Activated CD4-positive, alpha-beta T cell treated with anti-CD3 and anti-CD28 coated beads, Interleukin-2, amount 10 ng/mL, durations not matched to agents 7 days and 5 days (primary cell): ENCODE measurements at regions not wholly inside any gene's neighbourhood (a gene's known extent, or its start where the extent isn't known, plus 50 kb on each side); places are given as distances from the start of the nearest gene placed in this dataset.

Experiments used
- CTCF ChIA-PET: fragments of 350-600 bp; sonication (Branson Sonifier 250); formaldehyde crosslinking; loops from one replicate; lab custom pipeline; 2021; ENCODE audit warnings: antibody characterized with exemption; lab: Charles Lee
- POLR2A ChIA-PET: fragments of 350-600 bp; sonication (Branson Sonifier 250); formaldehyde crosslinking; loops from one replicate; lab custom pipeline; 2021; ENCODE audit warnings: antibody characterized with exemption; lab: Charles Lee
- DNase-seq: peaks from one replicate; pipeline ENCODE4 v3.0.0-alpha.2; 2020
- H3K27ac Mint-ChIP-seq: one replicate; pipeline ENCODE4 v1.8.0; 2021; ENCODE audit warnings: mild to moderate bottlenecking, moderate library complexity, mixed read lengths
- H3K27me3 Mint-ChIP-seq: one replicate; pipeline ENCODE4 v1.8.0; 2021; ENCODE audit warnings: mixed read lengths
- H3K36me3 Mint-ChIP-seq: one replicate; pipeline ENCODE4 v1.8.0; 2021; ENCODE audit warnings: low read depth, mixed read lengths
- H3K4me1 Mint-ChIP-seq: one replicate; pipeline ENCODE4 v1.8.0; 2021; ENCODE audit warnings: mixed read lengths
- H3K4me3 Mint-ChIP-seq: one replicate; pipeline ENCODE4 v1.8.0; 2021; ENCODE audit warnings: mild to moderate bottlenecking, moderate library complexity, mixed read lengths
- H3K9me3 Mint-ChIP-seq: one replicate; pipeline ENCODE4 v1.8.0; 2021; ENCODE audit warnings: mixed read lengths

GRCh38 chr14:40447017-40447416, 1014.8 kb upstream of the FBXO33 start:
- DNase-seq = no peak
- ChIA-PET CTCF (no interaction called here), POLR2A (no interaction called here)
- Mint-ChIP-seq H3K27me3 (no peaks in the 10 kb centered on the region), H3K9me3 (peaks cover 2% of the 10 kb centered on the region), H3K27ac (no peak overlapping the region), H3K4me1 (no peaks in the 10 kb centered on the region), H3K36me3 (no peaks in the 10 kb centered on the region), H3K4me3 (no peak overlapping the region)

- Mint-ChIP-seq H3K36me3 (no peaks in the 10 kb centered on the region), H3K27ac (no peak overlapping the region), H3K9me3 (peaks cover 2% of the 10 kb centered on the region), H3K4me1 (no peaks in the 10 kb centered on the region), H3K27me3 (no peaks in the 10 kb centered on the region), H3K4me3 (no peak overlapping the region)
- ChIA-PET POLR2A (no interaction called here), CTCF (no interaction called here)
- no peak for DNase-seq
These were observed 1012.8 kb upstream of the FBXO33 start for GRCh38 chr14:40445020-40445419.

- Mint-ChIP-seq H3K9me3 (peaks cover 3% of the 10 kb centered on the region), H3K27me3 (no peaks in the 10 kb centered on the region), H3K4me1 (no peaks in the 10 kb centered on the region), H3K36me3 (no peaks in the 10 kb centered on the region), H3K27ac (no peak overlapping the region), H3K4me3 (no peak overlapping the region)
- ChIA-PET CTCF (no interaction called here), POLR2A (no interaction called here)
- DNase-seq = no peak
These were observed 1004.3 kb upstream of the FBXO33 start for GRCh38 chr14:40436551-40436950.

DNA sequence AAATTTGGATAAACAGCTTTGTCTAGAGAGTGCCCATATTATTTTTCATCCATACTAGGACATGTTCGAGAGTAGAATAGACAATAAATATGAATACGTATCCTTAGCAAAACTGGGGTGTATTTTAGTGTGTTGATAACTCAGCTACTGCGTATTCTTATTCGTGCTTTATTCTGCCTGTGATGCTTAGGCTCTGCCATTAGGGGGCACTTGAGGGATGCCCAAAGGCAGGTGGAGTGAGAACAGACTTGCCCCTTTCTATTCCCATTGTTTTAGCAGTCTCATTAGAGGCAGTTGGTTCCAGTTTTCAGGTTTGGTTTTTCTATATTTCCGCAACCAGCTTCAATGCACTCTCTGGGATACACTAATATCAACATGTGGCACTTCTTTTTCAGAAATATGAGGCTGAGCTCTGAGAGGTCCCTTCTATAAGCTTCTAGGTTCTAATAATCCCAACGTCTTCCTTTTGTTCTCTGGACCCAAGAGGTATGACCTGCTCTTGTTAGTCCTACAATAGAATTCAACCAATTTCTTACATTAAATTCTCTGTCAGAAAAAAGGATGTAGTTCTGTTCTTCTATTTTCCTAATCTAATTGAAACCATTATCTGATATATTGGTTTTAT, 985.7 kb upstream of the FBXO33 start:
- CTCF ChIA-PET = no interaction called here
- peak; percentile 7 for DNase-seq
- no peaks in the 10 kb centered on the region for H3K9me3 Mint-ChIP-seq
- H3K27me3 Mint-ChIP-seq = no peaks in the 10 kb centered on the region
- POLR2A ChIA-PET = no interaction called here
- H3K4me1 Mint-ChIP-seq = no peaks in the 10 kb centered on the region
- no peaks in the 10 kb centered on the region for H3K36me3 Mint-ChIP-seq
- H3K4me3 Mint-ChIP-seq = no peak overlapping the region
- no peak overlapping the region for H3K27ac Mint-ChIP-seq

DNA sequence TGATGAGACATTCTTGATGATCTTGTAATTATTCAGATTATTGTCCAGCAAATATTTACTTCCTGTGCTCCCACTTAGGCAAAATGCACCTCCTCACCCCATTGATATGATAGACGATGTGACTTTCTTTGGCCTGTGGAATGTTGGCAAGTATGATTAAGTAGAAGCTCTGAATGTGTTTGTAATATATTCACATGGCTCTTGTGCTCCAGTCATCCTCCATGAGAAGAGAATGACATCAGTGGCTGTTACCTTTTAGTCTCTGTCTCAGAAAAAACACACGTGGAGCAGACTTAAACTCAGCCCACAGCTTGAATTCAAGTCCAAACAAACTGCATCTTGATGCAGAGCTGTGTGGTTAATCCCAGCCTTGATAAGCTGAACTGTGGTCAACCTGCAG, 984.3 kb upstream of the FBXO33 start:
- POLR2A ChIA-PET = no interaction called here
- H3K27ac Mint-ChIP-seq = no peak overlapping the region
- no peak for DNase-seq
- CTCF ChIA-PET = no interaction called here
- H3K9me3 Mint-ChIP-seq = no peaks in the 10 kb centered on the region
- no peaks in the 10 kb centered on the region for H3K27me3 Mint-ChIP-seq
- H3K36me3 Mint-ChIP-seq = no peaks in the 10 kb centered on the region
- H3K4me3 Mint-ChIP-seq = no peak overlapping the region
- no peaks in the 10 kb centered on the region for H3K4me1 Mint-ChIP-seq

- Mint-ChIP-seq H3K36me3 (no peaks in the 10 kb centered on the region), H3K9me3 (peaks cover 6% of the 10 kb centered on the region), H3K27me3 (no peaks in the 10 kb centered on the region), H3K4me1 (no peaks in the 10 kb centered on the region), H3K4me3 (no peak overlapping the region), H3K27ac (no peak overlapping the region)
- CTCF ChIA-PET = no interaction called here
- POLR2A ChIA-PET = no interaction called here
- DNase-seq = no peak
These were observed 982.2 kb upstream of the FBXO33 start for GRCh38 chr14:40414386-40414785.

DNA sequence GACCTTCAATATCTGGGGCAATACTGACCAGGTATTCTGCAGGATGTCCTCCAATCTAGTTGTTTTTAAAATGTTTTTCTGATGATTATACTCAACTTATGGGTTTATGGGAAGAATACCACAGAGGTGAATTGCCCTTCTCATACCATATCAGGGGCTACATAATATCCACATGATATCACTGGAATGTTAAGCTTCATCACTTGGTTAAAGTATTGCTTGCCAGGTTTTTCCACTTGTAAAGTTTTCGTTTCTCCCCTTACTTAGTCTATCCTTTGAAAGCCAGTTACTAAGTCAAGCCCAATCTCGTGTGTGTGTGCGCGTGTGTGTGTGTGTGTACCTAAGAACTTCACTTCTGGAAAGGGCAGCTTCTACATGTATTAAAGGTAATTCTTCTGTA, 980.9 kb upstream of the FBXO33 start:
- Mint-ChIP-seq H3K4me3 (no peak overlapping the region), H3K9me3 (peaks cover 10% of the 10 kb centered on the region), H3K27me3 (no peaks in the 10 kb centered on the region), H3K4me1 (no peaks in the 10 kb centered on the region), H3K36me3 (no peaks in the 10 kb centered on the region), H3K27ac (no peak overlapping the region)
- CTCF ChIA-PET = no interaction called here
- DNase-seq = no peak
- POLR2A ChIA-PET = no interaction called here

GRCh38 chr14:40410708-40411107, 978.5 kb upstream of the FBXO33 start:
- Mint-ChIP-seq H3K4me3 (no peak overlapping the region), H3K9me3 (peaks cover 24% of the 10 kb centered on the region), H3K4me1 (no peaks in the 10 kb centered on the region), H3K27ac (no peak overlapping the region), H3K36me3 (no peaks in the 10 kb centered on the region), H3K27me3 (no peaks in the 10 kb centered on the region)
- no peak for DNase-seq
- ChIA-PET POLR2A (no interaction called here), CTCF (no interaction called here)

DNA sequence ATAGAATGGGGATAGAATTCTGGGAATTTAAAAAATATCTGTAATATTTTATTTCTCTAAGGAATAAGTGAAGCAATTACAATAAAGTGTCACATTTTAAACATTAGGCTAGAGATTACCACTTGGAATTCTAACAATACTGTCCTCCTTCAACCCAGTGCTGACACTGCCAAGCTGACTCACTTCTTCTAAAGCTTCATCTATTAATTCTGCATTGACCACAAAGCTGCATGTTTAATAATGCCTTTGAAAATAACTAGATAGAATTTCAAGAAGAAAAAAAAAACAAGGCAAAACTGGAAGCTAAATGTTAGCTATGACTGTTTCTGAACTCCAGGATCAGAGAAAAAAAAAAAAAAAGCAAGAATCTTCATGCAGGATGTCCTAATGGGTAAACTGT, 970.7 kb upstream of the FBXO33 start:
- CTCF ChIA-PET = no interaction called here
- no peak overlapping the region for H3K27ac Mint-ChIP-seq

GRCh38 chr14:40398981-40399380, 966.7 kb upstream of the FBXO33 start:
- H3K4me1 Mint-ChIP-seq = no peaks in the 10 kb centered on the region
- CTCF ChIA-PET = no interaction called here
- no peak overlapping the region for H3K27ac Mint-ChIP-seq
- no peaks in the 10 kb centered on the region for H3K27me3 Mint-ChIP-seq
- no peaks in the 10 kb centered on the region for H3K9me3 Mint-ChIP-seq
- POLR2A ChIA-PET = no interaction called here
- H3K36me3 Mint-ChIP-seq = no peaks in the 10 kb centered on the region
- DNase-seq = no peak
- H3K4me3 Mint-ChIP-seq = no peak overlapping the region

More for the DNA sequence above, 970.7 kb upstream of the FBXO33 start:
- peaks cover 14% of the 10 kb centered on the region for H3K9me3 Mint-ChIP-seq
- no peak for DNase-seq
- H3K27me3 Mint-ChIP-seq = no peaks in the 10 kb centered on the region
- H3K4me1 Mint-ChIP-seq = no peaks in the 10 kb centered on the region
- H3K36me3 Mint-ChIP-seq = no peaks in the 10 kb centered on the region
- no peak overlapping the region for H3K4me3 Mint-ChIP-seq
- POLR2A ChIA-PET = no interaction called here

DNA sequence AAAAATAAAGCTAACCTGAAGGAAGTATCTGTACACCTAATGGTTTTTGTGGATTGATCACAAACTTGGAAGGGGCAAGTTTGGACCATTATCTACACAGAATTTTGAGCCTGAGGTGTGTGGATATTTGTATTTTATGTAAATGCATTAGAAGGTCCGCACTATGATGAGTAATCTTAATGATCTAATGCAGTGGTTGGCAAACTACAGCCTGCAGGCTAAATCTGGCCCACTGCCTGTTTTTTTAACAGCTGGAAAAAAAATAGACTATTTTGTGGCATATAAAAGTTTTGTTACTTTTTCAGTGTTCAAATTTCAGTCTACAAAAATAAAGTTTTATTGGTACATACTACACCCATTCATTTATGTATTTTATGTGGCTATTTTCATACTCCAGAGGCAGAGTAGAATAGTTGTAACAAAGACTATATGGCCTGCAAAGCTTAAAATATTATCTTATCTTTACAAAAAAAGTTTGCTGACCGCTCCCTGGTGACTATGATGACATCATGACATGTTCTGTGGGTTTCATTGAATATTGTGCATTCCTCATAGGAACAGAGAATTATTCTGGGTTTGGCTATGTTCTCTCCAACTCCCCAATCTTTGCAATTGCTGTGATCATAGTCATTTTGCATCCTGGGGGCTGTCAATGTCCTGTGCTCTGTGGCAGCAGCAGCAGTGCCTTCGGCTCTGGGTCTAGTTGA, 962.6 kb upstream of the FBXO33 start:
- H3K27ac Mint-ChIP-seq = no peak overlapping the region
- no peaks in the 10 kb centered on the region for H3K4me1 Mint-ChIP-seq
- CTCF ChIA-PET = no interaction called here
- no peaks in the 10 kb centered on the region for H3K27me3 Mint-ChIP-seq
- DNase-seq = no peak
- POLR2A ChIA-PET = no interaction called here
- H3K36me3 Mint-ChIP-seq = no peaks in the 10 kb centered on the region
- H3K9me3 Mint-ChIP-seq = no peaks in the 10 kb centered on the region
- H3K4me3 Mint-ChIP-seq = no peak overlapping the region

GRCh38 chr14:40393143-40393542, 960.9 kb upstream of the FBXO33 start:
- DNase-seq = no peak
- Mint-ChIP-seq H3K4me1 (no peaks in the 10 kb centered on the region), H3K36me3 (no peaks in the 10 kb centered on the region), H3K9me3 (no peaks in the 10 kb centered on the region), H3K27me3 (no peaks in the 10 kb centered on the region), H3K27ac (no peak overlapping the region), H3K4me3 (no peak overlapping the region)
- ChIA-PET POLR2A (no interaction called here), CTCF (interaction anchor here (1.1 kb wide), 1 partner anchor 10 kb away, joined by 3 read pairs; no protein-coding TSS in a partner anchor)

DNA sequence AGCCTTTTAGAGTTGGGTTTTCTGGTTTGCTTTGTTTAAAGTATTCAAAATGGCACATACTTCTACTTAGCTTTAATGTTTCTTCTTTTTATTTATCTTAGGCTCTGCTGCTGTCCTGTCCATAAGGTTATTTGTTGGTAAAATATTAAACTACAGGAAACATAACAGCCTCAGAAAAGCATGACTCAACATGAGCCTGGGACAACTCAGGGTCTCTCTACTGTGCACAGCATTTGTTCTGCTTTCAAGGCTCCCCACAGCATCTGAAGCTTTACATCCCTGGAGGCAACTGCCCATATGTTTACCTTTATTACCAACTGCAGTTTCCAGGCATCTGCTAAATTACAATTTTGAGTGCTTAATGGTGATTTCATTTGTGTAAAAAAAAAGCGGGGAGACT, 954.2 kb upstream of the FBXO33 start:
- ChIA-PET POLR2A (no interaction called here), CTCF (no interaction called here)
- no peaks in the 10 kb centered on the region for H3K9me3 Mint-ChIP-seq
- no peaks in the 10 kb centered on the region for H3K4me1 Mint-ChIP-seq
- no peak for DNase-seq
- H3K27me3 Mint-ChIP-seq = no peaks in the 10 kb centered on the region
- no peaks in the 10 kb centered on the region for H3K36me3 Mint-ChIP-seq
- no peak overlapping the region for H3K27ac Mint-ChIP-seq
- no peak overlapping the region for H3K4me3 Mint-ChIP-seq

GRCh38 chr14:40374221-40374620, 942.0 kb upstream of the FBXO33 start:
- Mint-ChIP-seq H3K9me3 (peaks cover 2% of the 10 kb centered on the region), H3K4me3 (no peak overlapping the region), H3K36me3 (no peaks in the 10 kb centered on the region), H3K4me1 (no peaks in the 10 kb centered on the region), H3K27ac (no peak overlapping the region), H3K27me3 (no peaks in the 10 kb centered on the region)
- CTCF ChIA-PET = no interaction called here
- POLR2A ChIA-PET = no interaction called here
- DNase-seq = no peak
